ENCODE measurements at regions not wholly inside any gene's neighbourhood (a gene's known extent, or its start where the extent isn't known, plus 50 kb on each side); places are given as distances from the start of the nearest gene placed in this dataset.

- Histone ChIP-seq H3K27me3 (ENCODE audit: insufficient read depth, poor library complexity, severe bottlenecking) (no peaks in the 10 kb centered on the region), H3K4me3 (replicated peaks; ENCODE audit: insufficient read depth, low read length) (no peak overlapping the region), H3K27ac (replicated peaks) (no peak overlapping the region)
- TF ChIP-seq SPI1 (IDR thresholded peaks at IDR 0.05; ENCODE audit: borderline replicate concordance, low read depth) (no peak), POLR2AphosphoS5 (IDR thresholded peaks at IDR 0.05; ENCODE audit: low read depth) (no peak), REST (IDR thresholded peaks at IDR 0.05; ENCODE audit: insufficient replicate concordance, low read depth) (no peak), CTCF (IDR thresholded peaks at IDR 0.05; ENCODE audit: insufficient read depth, low read length) (no peak)
- no peak for DNase-seq (ENCODE audit: low read depth in 1 of 2, low spot score in 1 of 2)
These were observed 345.9 kb upstream of the RPS23 start for GRCh38 chr5:82624062-82624461.

DNA sequence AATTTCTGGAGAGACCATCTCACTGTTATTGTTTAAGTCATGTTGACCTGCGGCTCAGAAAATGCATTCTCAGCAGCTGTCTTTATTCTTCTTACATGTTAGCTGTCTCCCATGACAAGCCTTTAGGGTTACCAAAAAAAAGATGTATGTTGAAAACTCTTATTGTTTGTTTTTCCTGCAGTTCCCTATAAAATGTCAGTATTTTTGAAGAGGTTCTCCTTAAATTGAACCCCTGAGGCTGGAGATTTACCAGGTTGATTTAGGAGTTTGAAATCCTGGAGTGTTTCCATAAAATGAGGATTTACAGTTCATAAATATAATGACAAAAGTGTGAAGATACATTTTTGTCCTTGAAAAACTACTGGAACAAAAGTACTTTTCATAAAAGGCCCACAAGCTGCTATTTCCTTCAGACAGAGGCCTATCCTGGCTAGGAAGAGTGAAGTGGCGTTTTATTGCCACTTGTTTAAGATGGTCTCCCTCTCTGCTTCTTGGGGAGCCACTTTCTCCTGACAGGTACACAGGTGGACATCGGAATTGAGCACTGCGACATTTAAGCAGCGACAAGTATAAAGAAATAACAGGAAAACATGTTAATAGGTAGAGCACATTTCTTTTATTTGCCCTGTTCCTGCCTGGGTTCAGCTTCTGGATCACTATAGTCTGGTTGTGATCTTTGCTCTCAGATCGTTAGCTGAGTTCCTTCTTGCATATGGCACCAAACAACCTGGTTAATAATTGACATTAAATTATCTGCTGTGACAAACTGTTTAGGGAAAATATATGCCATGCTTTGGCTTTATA, 344.8 kb upstream of the RPS23 start:
- H3K27ac ChIP-seq (replicated peaks): no peak overlapping the region
- H3K4me3 ChIP-seq (replicated peaks; ENCODE audit: insufficient read depth, low read length): no peak overlapping the region
- no peaks in the 10 kb centered on the region for H3K27me3 ChIP-seq (ENCODE audit: insufficient read depth, poor library complexity, severe bottlenecking)
- DNase-seq (ENCODE audit: low read depth in 1 of 2, low spot score in 1 of 2): no peak
- no peak for TF ChIP-seq REST (IDR thresholded peaks at IDR 0.05; ENCODE audit: insufficient replicate concordance, low read depth)
- no peak for TF ChIP-seq POLR2AphosphoS5 (IDR thresholded peaks at IDR 0.05; ENCODE audit: low read depth)
- TF ChIP-seq SPI1 (IDR thresholded peaks at IDR 0.05; ENCODE audit: borderline replicate concordance, low read depth): no peak
- no peak for TF ChIP-seq GABPA (IDR thresholded peaks at IDR 0.05; ENCODE audit: low read depth)
- TF ChIP-seq CTCF (IDR thresholded peaks at IDR 0.05; ENCODE audit: insufficient read depth, low read length): no peak

- DNase-seq (ENCODE audit: low read depth in 1 of 2, low spot score in 1 of 2): no peak
- Histone ChIP-seq H3K4me3 (replicated peaks; ENCODE audit: insufficient read depth, low read length) (no peak overlapping the region), H3K27ac (replicated peaks) (no peak overlapping the region), H3K27me3 (ENCODE audit: insufficient read depth, poor library complexity, severe bottlenecking) (no peaks in the 10 kb centered on the region)
- no peak for TF ChIP-seq REST (IDR thresholded peaks at IDR 0.05; ENCODE audit: insufficient replicate concordance, low read depth)
- TF ChIP-seq SPI1 (IDR thresholded peaks at IDR 0.05; ENCODE audit: borderline replicate concordance, low read depth): no peak
- no peak for TF ChIP-seq CTCF (IDR thresholded peaks at IDR 0.05; ENCODE audit: insufficient read depth, low read length)
- no peak for TF ChIP-seq GABPA (IDR thresholded peaks at IDR 0.05; ENCODE audit: low read depth)
- TF ChIP-seq POLR2AphosphoS5 (IDR thresholded peaks at IDR 0.05; ENCODE audit: low read depth): no peak
These were observed 344.1 kb upstream of the RPS23 start for GRCh38 chr5:82622205-82622604.

All from HL-60 (cell line).